ENCODE measurements at regions not wholly inside any gene's neighbourhood (a gene's known extent, or its start where the extent isn't known, plus 50 kb on each side); places are given as distances from the start of the nearest gene placed in this dataset.

- H3K36me3 Mint-ChIP-seq (ENCODE audit: insufficient read depth in 1 of 3, low read depth in 3 of 3) = no peaks in the 10 kb centered on the region; a peak in 1 of 7 replicates
Measured at GRCh38 chr2:196473617-196474016, 165.9 kb upstream of the CCDC150 start.

More at GRCh38 chr2:196473617-196474016, 165.9 kb upstream of the CCDC150 start:
- no peaks in the 10 kb centered on the region for H3K4me1 Mint-ChIP-seq
- Histone ChIP-seq H3K23me2 (ENCODE audit: insufficient read length, low read depth, low read length, poor library complexity, severe bottlenecking) (no peaks in the 10 kb centered on the region), H3K23ac (ENCODE audit: insufficient read length, low read depth, low read length) (no peak overlapping the region), H3K4me2 (ENCODE audit: insufficient read depth, insufficient read length, low read length) (no peak overlapping the region), H4K5ac (ENCODE audit: insufficient read length, low read depth, low read length) (no peak overlapping the region), H2BK20ac (ENCODE audit: low read depth, low read length, poor library complexity, severe bottlenecking) (no peak overlapping the region), H3K9me3 (ENCODE audit: control insufficient read depth, low read depth, low read length) (no peaks in the 10 kb centered on the region), H3K14ac (ENCODE audit: insufficient read depth, low read length) (no peak overlapping the region), H2BK12ac (ENCODE audit: insufficient read length, low read depth, low read length) (no peak overlapping the region), H2BK5ac (ENCODE audit: insufficient read length, low read length) (no peak overlapping the region), H2AFZ (ENCODE audit: low read length) (no peak overlapping the region), H3K79me2 (ENCODE audit: insufficient read depth, low read length) (no peaks in the 10 kb centered on the region), H2BK120ac (ENCODE audit: low read depth, low read length, poor library complexity, severe bottlenecking) (no peak overlapping the region), H3K4ac (ENCODE audit: low read depth, low read length) (no peak overlapping the region), H3K9ac (ENCODE audit: extremely low read depth, insufficient read length, low read length) (no peak overlapping the region), H4K20me1 (ENCODE audit: control insufficient read depth, insufficient read depth, insufficient read length) (no peaks in the 10 kb centered on the region), H3K79me1 (ENCODE audit: insufficient read depth, low read depth, low read length, poor library complexity, severe bottlenecking) (no peaks in the 10 kb centered on the region), H3K27me3 (ENCODE audit: insufficient read depth, low read length) (no peaks in the 10 kb centered on the region), H3K27ac (ENCODE audit: insufficient read length, low read depth, low read length) (no peak overlapping the region), H4K91ac (ENCODE audit: insufficient read length, low read depth, low read length) (no peak overlapping the region), H3T11ph (ENCODE audit: low read length) (no peak overlapping the region), H4K8ac (replicated peaks; ENCODE audit: insufficient read length, low read depth, low read length) (no peak overlapping the region), H3K18ac (ENCODE audit: insufficient read length, low read depth, low read length) (no peak overlapping the region), H3K4me1 (ENCODE audit: insufficient read depth, low read length) (no peaks in the 10 kb centered on the region), H2BK15ac (ENCODE audit: low read depth, low read length) (no peak overlapping the region), H3K56ac (ENCODE audit: insufficient read length, low read depth, low read length) (no peak overlapping the region), H2AK5ac (ENCODE audit: insufficient read length, low read length) (no peak overlapping the region)
- no peaks in the 10 kb centered on the region for H3K9me3 Mint-ChIP-seq
- H3K27me3 Mint-ChIP-seq (ENCODE audit: low read depth) = no peaks in the 10 kb centered on the region
- TF ChIP-seq CTCF (conservative IDR thresholded peaks at IDR 0.05) = no peak
- no peak overlapping the region for H3K4me3 Mint-ChIP-seq
- WGBS (ENCODE audit: extremely low coverage, insufficient read length, low lambda C conversion rate) = no CpG with 5 or more reads among the region's 3 CpGs
- no peak for DNase-seq
- H3K27ac Mint-ChIP-seq = no peak overlapping the region

All from H9 (cell line).